A172 (cell line): ENCODE measurements at regions not wholly inside any gene's neighbourhood (a gene's known extent, or its start where the extent isn't known, plus 50 kb on each side); places are given as distances from the start of the nearest gene placed in this dataset.

Experiments used
- DNase-seq: peaks from one replicate; pipeline ENCODE4 v3.0.0-alpha.2; 2015; ENCODE audit warnings: low spot score

- no peak for DNase-seq
Measured at GRCh38 chr9:109883623-109884022, 103.6 kb downstream of the PALM2AKAP2 start.

GRCh38 chr9:109886041-109886440, 106.0 kb downstream of the PALM2AKAP2 start:
- no peak for DNase-seq

- no peak for DNase-seq
Measured at GRCh38 chr9:109886617-109887016, 106.6 kb downstream of the PALM2AKAP2 start.

- peak; percentile 49 for DNase-seq
Measured at GRCh38 chr9:109887079-109887478, 107.1 kb downstream of the PALM2AKAP2 start.

GRCh38 chr9:109888695-109889094, 108.7 kb downstream of the PALM2AKAP2 start:
- no peak for DNase-seq

- no peak for DNase-seq
Measured at GRCh38 chr9:109889456-109889855, 109.5 kb downstream of the PALM2AKAP2 start.

GRCh38 chr9:109893241-109893640, 113.2 kb downstream of the PALM2AKAP2 start:
- no peak for DNase-seq

GRCh38 chr9:109894473-109894872, 114.5 kb downstream of the PALM2AKAP2 start:
- DNase-seq = no peak

GRCh38 chr9:109894921-109895758, 115.1 kb downstream of the PALM2AKAP2 start:
- DNase-seq = peak; percentile 42

- DNase-seq = no peak
Measured at GRCh38 chr9:109901201-109901600, 121.2 kb downstream of the PALM2AKAP2 start.

GRCh38 chr9:109903515-109904138, 123.6 kb downstream of the PALM2AKAP2 start:
- DNase-seq = peak; percentile 77

GRCh38 chr9:109904666-109905065, 124.7 kb downstream of the PALM2AKAP2 start:
- DNase-seq = no peak

- DNase-seq = no peak
Measured at GRCh38 chr9:109905472-109905871, 125.5 kb downstream of the PALM2AKAP2 start.

- DNase-seq = no peak
Measured at GRCh38 chr9:109906766-109907382, 126.9 kb downstream of the PALM2AKAP2 start.

GRCh38 chr9:109907400-109907799, 127.4 kb downstream of the PALM2AKAP2 start:
- DNase-seq = no peak

- no peak for DNase-seq
Measured at GRCh38 chr9:109907810-109908458, 127.9 kb downstream of the PALM2AKAP2 start.

- no peak for DNase-seq
Measured at GRCh38 chr9:109908459-109909390, 128.7 kb downstream of the PALM2AKAP2 start.

- DNase-seq = peak; percentile 74
Measured at GRCh38 chr9:109910671-109911518, 130.9 kb downstream of the PALM2AKAP2 start.

GRCh38 chr9:109912082-109912582, 132.1 kb downstream of the PALM2AKAP2 start:
- DNase-seq = peak; percentile 67
